ENCODE measurements at regions not wholly inside any gene's neighbourhood (a gene's known extent, or its start where the extent isn't known, plus 50 kb on each side); places are given as distances from the start of the nearest gene placed in this dataset.
A peak's percentile ranks its signal among the peaks of the same experiment; 100 is the strongest.

DNA sequence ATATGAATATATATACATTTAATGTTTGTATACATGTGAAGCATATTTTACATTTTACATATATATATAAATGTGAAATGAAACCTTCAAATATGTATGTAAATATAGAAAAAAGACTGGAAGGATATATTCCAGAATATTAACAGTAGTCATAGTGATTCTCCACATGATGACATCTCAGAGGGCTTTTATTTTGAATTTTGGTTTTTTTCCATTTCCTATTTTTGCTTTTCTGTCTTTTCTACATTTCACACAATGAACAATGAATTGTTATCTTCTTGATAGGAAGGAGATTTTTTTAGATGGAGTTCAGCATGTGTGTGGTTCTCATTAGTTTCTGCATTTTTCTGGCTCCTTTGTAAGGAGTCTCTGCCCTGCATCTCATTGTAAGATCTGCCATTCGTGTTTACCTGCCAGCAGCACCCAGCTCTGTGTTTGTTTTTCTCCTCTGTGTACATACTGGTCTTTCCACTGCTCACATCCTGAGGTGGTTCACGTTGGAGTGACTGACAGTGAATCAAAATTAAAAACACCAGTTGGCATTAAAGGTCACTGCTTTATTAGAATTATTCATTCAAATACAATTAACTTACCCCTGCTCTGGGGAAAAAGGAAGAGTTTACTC lies 425.3 kb upstream of the MDFIC2 start:
- no peaks in the 10 kb centered on the region for H3K27me3 ChIP-seq
- no peaks in the 10 kb centered on the region for H3K4me1 ChIP-seq
- no peaks in the 10 kb centered on the region for H3K9me3 ChIP-seq
- TF ChIP-seq EP300 (IDR thresholded peaks at IDR 0.05) (no peak), POLR2AphosphoS5 (IDR thresholded peaks at IDR 0.05) (no peak), POLR2A (IDR thresholded peaks at IDR 0.05) (no peak)
- TF ChIP-seq, protein P1, sequence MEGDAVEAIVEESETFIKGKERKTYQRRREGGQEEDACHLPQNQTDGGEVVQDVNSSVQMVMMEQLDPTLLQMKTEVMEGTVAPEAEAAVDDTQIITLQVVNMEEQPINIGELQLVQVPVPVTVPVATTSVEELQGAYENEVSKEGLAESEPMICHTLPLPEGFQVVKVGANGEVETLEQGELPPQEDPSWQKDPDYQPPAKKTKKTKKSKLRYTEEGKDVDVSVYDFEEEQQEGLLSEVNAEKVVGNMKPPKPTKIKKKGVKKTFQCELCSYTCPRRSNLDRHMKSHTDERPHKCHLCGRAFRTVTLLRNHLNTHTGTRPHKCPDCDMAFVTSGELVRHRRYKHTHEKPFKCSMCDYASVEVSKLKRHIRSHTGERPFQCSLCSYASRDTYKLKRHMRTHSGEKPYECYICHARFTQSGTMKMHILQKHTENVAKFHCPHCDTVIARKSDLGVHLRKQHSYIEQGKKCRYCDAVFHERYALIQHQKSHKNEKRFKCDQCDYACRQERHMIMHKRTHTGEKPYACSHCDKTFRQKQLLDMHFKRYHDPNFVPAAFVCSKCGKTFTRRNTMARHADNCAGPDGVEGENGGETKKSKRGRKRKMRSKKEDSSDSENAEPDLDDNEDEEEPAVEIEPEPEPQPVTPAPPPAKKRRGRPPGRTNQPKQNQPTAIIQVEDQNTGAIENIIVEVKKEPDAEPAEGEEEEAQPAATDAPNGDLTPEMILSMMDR (IDR thresholded peaks at IDR 0.05), result no peak
- H3K36me3 ChIP-seq, result no peaks in the 10 kb centered on the region
- 7 to 26% (median 13%) methylated on average over 2 of the region's 2 CpGs for WGBS, 5 donors
- intact Hi-C loops (cut with DNase I; ENCODE audit: low total_unique reads), result no loop called here
- H3K4me3 ChIP-seq, result no peak overlapping the region
- peak in 1 of 2 donors; percentile 28 for DNase-seq
- H3K27ac ChIP-seq, result no peak overlapping the region

- Histone ChIP-seq H3K27me3 (no peaks in the 10 kb centered on the region), H3K4me3 (no peak overlapping the region), H3K36me3 (no peaks in the 10 kb centered on the region), H3K9me3 (no peaks in the 10 kb centered on the region), H3K4me1 (no peaks in the 10 kb centered on the region), H3K27ac (no peak overlapping the region)
- 63 to 83% (median 69%) methylated on average over 1 of the region's 1 CpG for WGBS, 5 donors
- TF ChIP-seq, protein P1 (IDR thresholded peaks at IDR 0.05), result no peak
- TF ChIP-seq POLR2AphosphoS5 (IDR thresholded peaks at IDR 0.05), result no peak
- intact Hi-C loops (cut with DNase I; ENCODE audit: low total_unique reads), result no loop called here
- no peak for DNase-seq
Observed at GRCh38 chr3:70736009-70736408, 423.6 kb upstream of the MDFIC2 start.

DNA sequence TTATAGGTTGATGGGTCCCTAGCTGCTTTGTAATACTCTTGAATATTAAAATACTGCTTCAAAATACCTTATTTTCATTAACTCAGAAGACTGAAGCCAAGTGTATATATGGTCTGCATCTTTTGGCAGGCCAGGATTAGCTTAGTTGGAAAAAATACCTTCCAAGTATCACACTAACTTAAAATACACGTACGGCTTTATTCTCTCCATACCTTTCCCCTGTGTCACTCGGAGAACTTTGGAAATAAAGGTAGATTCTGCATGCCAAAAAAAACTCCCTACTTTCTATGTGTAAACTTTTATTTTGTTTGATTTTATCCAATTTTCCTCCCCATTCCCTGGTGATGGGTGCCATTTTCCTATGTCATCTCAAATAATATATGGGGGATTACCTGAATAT lies 422.3 kb upstream of the MDFIC2 start:
- Histone ChIP-seq H3K9me3 (no peaks in the 10 kb centered on the region), H3K4me1 (no peaks in the 10 kb centered on the region), H3K4me3 (no peak overlapping the region), H3K36me3 (no peaks in the 10 kb centered on the region), H3K27ac (no peak overlapping the region), H3K27me3 (no peaks in the 10 kb centered on the region)
- intact Hi-C loops (cut with DNase I; ENCODE audit: low total_unique reads), result no loop called here
- DNase-seq, result no peak
- 95 to 98% (median 97%) methylated on average over 3 of the region's 3 CpGs for WGBS, 5 donors
- TF ChIP-seq POLR2AphosphoS5 (IDR thresholded peaks at IDR 0.05), result no peak
- no peak for TF ChIP-seq POLR2A (IDR thresholded peaks at IDR 0.05)
- TF ChIP-seq, protein P1 (IDR thresholded peaks at IDR 0.05), result no peak
- TF ChIP-seq EP300 (IDR thresholded peaks at IDR 0.05), result no peak

DNA sequence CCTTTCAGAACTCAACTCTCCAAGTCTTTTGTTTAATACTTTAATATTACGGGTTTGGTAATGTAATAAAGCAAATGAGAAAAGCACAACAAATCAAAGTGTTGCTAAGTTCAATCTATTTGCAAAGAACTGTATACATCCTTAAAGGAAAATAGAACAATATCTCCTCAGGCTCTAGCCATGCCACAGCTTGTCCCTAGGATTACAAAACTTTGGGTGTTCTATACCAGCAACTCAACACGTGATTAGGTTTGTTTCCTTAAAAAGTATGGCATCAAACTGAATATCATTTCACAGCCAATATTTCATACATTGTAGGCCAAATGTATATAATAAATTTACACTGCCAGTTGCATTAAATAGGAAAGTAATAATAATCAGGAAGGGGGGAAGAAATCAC lies 418.6 kb upstream of the MDFIC2 start:
- no peaks in the 10 kb centered on the region for H3K27me3 ChIP-seq
- no peak for DNase-seq
- H3K36me3 ChIP-seq, result no peaks in the 10 kb centered on the region
- intact Hi-C loops (cut with DNase I; ENCODE audit: low total_unique reads), result no loop called here
- WGBS, 5 donors, result 82 to 94% (median 88%) methylated on average over 2 of the region's 2 CpGs
- H3K27ac ChIP-seq, result no peak overlapping the region
- no peak overlapping the region for H3K4me3 ChIP-seq
- no peaks in the 10 kb centered on the region for H3K9me3 ChIP-seq
- no peaks in the 10 kb centered on the region for H3K4me1 ChIP-seq
- TF ChIP-seq POLR2AphosphoS5 (IDR thresholded peaks at IDR 0.05) (no peak), EP300 (IDR thresholded peaks at IDR 0.05) (no peak), POLR2A (IDR thresholded peaks at IDR 0.05) (no peak)
- TF ChIP-seq, protein P1 (IDR thresholded peaks at IDR 0.05), result no peak

Data from stomach (tissue), 8 donors.